MG63 (cell line): ENCODE measurements at regions not wholly inside any gene's neighbourhood (a gene's known extent, or its start where the extent isn't known, plus 50 kb on each side); places are given as distances from the start of the nearest gene placed in this dataset.

Source experiments
- DNase-seq: peaks from one replicate; pipeline ENCODE4 v3.0.0-alpha.2; 2020
- H3K27me3 ChIP-seq: fragments of 250-450 bp; sonication (Bioruptor Pico); 2 replicates; pipeline ENCODE4 v1.5.1; 2020; ENCODE audit warnings: mild to moderate bottlenecking, moderate library complexity
- H3K36me3 ChIP-seq: fragments of 250-450 bp; sonication (Bioruptor Pico); 2 replicates; pipeline ENCODE4 v1.5.1; 2020; ENCODE audit warnings: mild to moderate bottlenecking, moderate library complexity
- H3K4me3 ChIP-seq: fragments of 250-450 bp; sonication (Bioruptor Pico); 2 replicates; pipeline ENCODE4 v1.5.1; 2020; ENCODE audit warnings: mild to moderate bottlenecking, moderate library complexity
- H3K9me3 ChIP-seq: fragments of 250-450 bp; sonication (Bioruptor Pico); 2 replicates; pipeline ENCODE4 v1.5.1; 2020; ENCODE audit warnings: mild to moderate bottlenecking, moderate library complexity

- H3K4me3 ChIP-seq, result no peak overlapping the region
- DNase-seq, result no peak
Measured at GRCh38 chr15:46410705-46411104, 775.9 kb downstream of the SQOR start.

GRCh38 chr15:46411900-46412299 lies 777.1 kb downstream of the SQOR start:
- Histone ChIP-seq H3K27me3 (no peaks in the 10 kb centered on the region), H3K9me3 (no peaks in the 10 kb centered on the region), H3K36me3 (no peaks in the 10 kb centered on the region), H3K4me3 (no peak overlapping the region)
- DNase-seq, result no peak

More at GRCh38 chr15:46410705-46411104, 775.9 kb downstream of the SQOR start:
- no peaks in the 10 kb centered on the region for H3K36me3 ChIP-seq
- H3K9me3 ChIP-seq, result no peaks in the 10 kb centered on the region
- H3K27me3 ChIP-seq, result no peaks in the 10 kb centered on the region

- H3K4me3 ChIP-seq, result no peak overlapping the region
- DNase-seq, result no peak
- no peaks in the 10 kb centered on the region for H3K27me3 ChIP-seq
- H3K36me3 ChIP-seq, result no peaks in the 10 kb centered on the region
- no peaks in the 10 kb centered on the region for H3K9me3 ChIP-seq
Measured at GRCh38 chr15:46413799-46414198, 779.0 kb downstream of the SQOR start.

GRCh38 chr15:46416544-46416943 lies 781.7 kb downstream of the SQOR start:
- H3K27me3 ChIP-seq, result no peaks in the 10 kb centered on the region; the same call in 1 of the 2 replicates
- DNase-seq, result no peak
- no peaks in the 10 kb centered on the region for H3K36me3 ChIP-seq
- H3K9me3 ChIP-seq, result no peaks in the 10 kb centered on the region
- H3K4me3 ChIP-seq, result no peak overlapping the region

GRCh38 chr15:46420990-46421389 lies 786.2 kb downstream of the SQOR start:
- Histone ChIP-seq H3K9me3 (no peaks in the 10 kb centered on the region), H3K27me3 (no peaks in the 10 kb centered on the region; the same call in 1 of the 2 replicates), H3K4me3 (no peak overlapping the region), H3K36me3 (no peaks in the 10 kb centered on the region)
- DNase-seq, result no peak

- no peaks in the 10 kb centered on the region for H3K27me3 ChIP-seq
- no peak overlapping the region for H3K4me3 ChIP-seq
- no peaks in the 10 kb centered on the region for H3K36me3 ChIP-seq
- no peaks in the 10 kb centered on the region for H3K9me3 ChIP-seq
- DNase-seq, result no peak
Measured at GRCh38 chr15:46441294-46442062, 806.6 kb downstream of the SQOR start.

- Histone ChIP-seq H3K9me3 (no peaks in the 10 kb centered on the region), H3K36me3 (no peaks in the 10 kb centered on the region)
- DNase-seq, result no peak
Measured at GRCh38 chr15:46442184-46442583, 807.4 kb downstream of the SQOR start.

GRCh38 chr15:46442901-46443590 lies 808.2 kb downstream of the SQOR start:
- H3K9me3 ChIP-seq, result no peaks in the 10 kb centered on the region
- DNase-seq, result no peak

More at GRCh38 chr15:46442184-46442583, 807.4 kb downstream of the SQOR start:
- Histone ChIP-seq H3K4me3 (no peak overlapping the region), H3K27me3 (no peaks in the 10 kb centered on the region)

GRCh38 chr15:46450112-46450809 lies 815.4 kb downstream of the SQOR start:
- no peak overlapping the region for H3K4me3 ChIP-seq
- H3K9me3 ChIP-seq, result no peaks in the 10 kb centered on the region
- no peaks in the 10 kb centered on the region for H3K36me3 ChIP-seq
- H3K27me3 ChIP-seq, result no peaks in the 10 kb centered on the region
- DNase-seq, result no peak

More at GRCh38 chr15:46442901-46443590, 808.2 kb downstream of the SQOR start:
- no peak overlapping the region for H3K4me3 ChIP-seq
- no peaks in the 10 kb centered on the region for H3K36me3 ChIP-seq
- no peaks in the 10 kb centered on the region for H3K27me3 ChIP-seq

- no peaks in the 10 kb centered on the region for H3K36me3 ChIP-seq
- H3K9me3 ChIP-seq, result no peaks in the 10 kb centered on the region
- H3K27me3 ChIP-seq, result no peaks in the 10 kb centered on the region
- no peak overlapping the region for H3K4me3 ChIP-seq
- no peak for DNase-seq
Measured at GRCh38 chr15:46450810-46451182, 816.0 kb downstream of the SQOR start.

GRCh38 chr15:46452297-46452820 lies 817.5 kb downstream of the SQOR start:
- DNase-seq, result no peak

GRCh38 chr15:46456456-46456855 lies 821.6 kb downstream of the SQOR start:
- Histone ChIP-seq H3K27me3 (no peaks in the 10 kb centered on the region), H3K36me3 (no peaks in the 10 kb centered on the region), H3K4me3 (no peak overlapping the region), H3K9me3 (no peaks in the 10 kb centered on the region)
- DNase-seq, result no peak

More at GRCh38 chr15:46452297-46452820, 817.5 kb downstream of the SQOR start:
- Histone ChIP-seq H3K36me3 (no peaks in the 10 kb centered on the region), H3K9me3 (no peaks in the 10 kb centered on the region), H3K27me3 (no peaks in the 10 kb centered on the region), H3K4me3 (no peak overlapping the region)

GRCh38 chr15:46460431-46461094 lies 825.7 kb downstream of the SQOR start:
- Histone ChIP-seq H3K4me3 (no peak overlapping the region), H3K36me3 (no peaks in the 10 kb centered on the region), H3K9me3 (no peaks in the 10 kb centered on the region), H3K27me3 (no peaks in the 10 kb centered on the region)
- no peak for DNase-seq

- no peaks in the 10 kb centered on the region for H3K9me3 ChIP-seq
- H3K36me3 ChIP-seq, result no peaks in the 10 kb centered on the region
- H3K4me3 ChIP-seq, result no peak overlapping the region
- DNase-seq, result no peak
- H3K27me3 ChIP-seq, result no peaks in the 10 kb centered on the region
Measured at GRCh38 chr15:46461416-46461815, 826.6 kb downstream of the SQOR start.

GRCh38 chr15:46467041-46467440 lies 832.2 kb downstream of the SQOR start:
- Histone ChIP-seq H3K36me3 (no peaks in the 10 kb centered on the region), H3K27me3 (no peaks in the 10 kb centered on the region), H3K4me3 (no peak overlapping the region), H3K9me3 (no peaks in the 10 kb centered on the region)
- no peak for DNase-seq

GRCh38 chr15:46471096-46471495 lies 836.3 kb downstream of the SQOR start:
- Histone ChIP-seq H3K36me3 (no peaks in the 10 kb centered on the region), H3K9me3 (no peaks in the 10 kb centered on the region), H3K27me3 (no peaks in the 10 kb centered on the region), H3K4me3 (no peak overlapping the region)
- DNase-seq, result no peak

GRCh38 chr15:46489276-46489675 lies 854.4 kb downstream of the SQOR start:
- no peaks in the 10 kb centered on the region for H3K36me3 ChIP-seq
- H3K4me3 ChIP-seq, result no peak overlapping the region
- H3K27me3 ChIP-seq, result no peaks in the 10 kb centered on the region
- no peaks in the 10 kb centered on the region for H3K9me3 ChIP-seq
- DNase-seq, result no peak
